B cell (primary cell): ENCODE measurements at regions not wholly inside any gene's neighbourhood (a gene's known extent, or its start where the extent isn't known, plus 50 kb on each side); places are given as distances from the start of the nearest gene placed in this dataset.

Experiments
- EZH2 ChIP-seq: IDR thresholded peaks from 2 replicates; pipeline ENCODE4 v1.6.1; 2012; ENCODE audit warnings: borderline replicate concordance, low read depth, mild to moderate bottlenecking, moderate library complexity, low read length; ENCODE audit not compliant: insufficient read depth, poor library complexity, severe bottlenecking
- TF ChIP-seq, protein P1 (sequence below): fragments of 200-600 bp; IDR thresholded peaks from one replicate; pipeline ENCODE4 v1.8.0; 2022; ENCODE audit warnings: antibody characterized with exemption, mild to moderate bottlenecking

DNA sequence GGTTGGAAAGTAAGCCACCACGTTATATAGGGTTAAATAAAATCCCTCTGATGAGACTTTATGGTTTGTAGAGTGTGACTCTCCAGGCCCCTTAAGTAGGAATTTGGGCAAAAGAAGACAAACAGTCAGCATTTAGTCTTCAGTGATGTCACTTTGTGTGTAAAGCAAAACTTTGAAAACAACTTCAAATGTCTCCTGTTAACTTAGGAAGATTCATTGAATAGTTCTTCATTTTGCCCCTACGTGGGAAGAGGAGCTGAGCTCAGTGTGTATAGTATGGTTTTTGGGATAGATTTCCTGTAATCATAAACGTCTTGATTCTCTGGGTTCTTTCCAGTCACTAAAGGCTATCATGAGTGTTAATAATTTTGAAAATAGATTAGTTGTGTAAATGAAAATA is 101.3 kb downstream of the GADD45G start:
- TF ChIP-seq, protein P1, sequence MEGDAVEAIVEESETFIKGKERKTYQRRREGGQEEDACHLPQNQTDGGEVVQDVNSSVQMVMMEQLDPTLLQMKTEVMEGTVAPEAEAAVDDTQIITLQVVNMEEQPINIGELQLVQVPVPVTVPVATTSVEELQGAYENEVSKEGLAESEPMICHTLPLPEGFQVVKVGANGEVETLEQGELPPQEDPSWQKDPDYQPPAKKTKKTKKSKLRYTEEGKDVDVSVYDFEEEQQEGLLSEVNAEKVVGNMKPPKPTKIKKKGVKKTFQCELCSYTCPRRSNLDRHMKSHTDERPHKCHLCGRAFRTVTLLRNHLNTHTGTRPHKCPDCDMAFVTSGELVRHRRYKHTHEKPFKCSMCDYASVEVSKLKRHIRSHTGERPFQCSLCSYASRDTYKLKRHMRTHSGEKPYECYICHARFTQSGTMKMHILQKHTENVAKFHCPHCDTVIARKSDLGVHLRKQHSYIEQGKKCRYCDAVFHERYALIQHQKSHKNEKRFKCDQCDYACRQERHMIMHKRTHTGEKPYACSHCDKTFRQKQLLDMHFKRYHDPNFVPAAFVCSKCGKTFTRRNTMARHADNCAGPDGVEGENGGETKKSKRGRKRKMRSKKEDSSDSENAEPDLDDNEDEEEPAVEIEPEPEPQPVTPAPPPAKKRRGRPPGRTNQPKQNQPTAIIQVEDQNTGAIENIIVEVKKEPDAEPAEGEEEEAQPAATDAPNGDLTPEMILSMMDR: no peak
- TF ChIP-seq EZH2: no peak
